ENCODE measurements at regions not wholly inside any gene's neighbourhood (a gene's known extent, or its start where the extent isn't known, plus 50 kb on each side); places are given as distances from the start of the nearest gene placed in this dataset.

DNA sequence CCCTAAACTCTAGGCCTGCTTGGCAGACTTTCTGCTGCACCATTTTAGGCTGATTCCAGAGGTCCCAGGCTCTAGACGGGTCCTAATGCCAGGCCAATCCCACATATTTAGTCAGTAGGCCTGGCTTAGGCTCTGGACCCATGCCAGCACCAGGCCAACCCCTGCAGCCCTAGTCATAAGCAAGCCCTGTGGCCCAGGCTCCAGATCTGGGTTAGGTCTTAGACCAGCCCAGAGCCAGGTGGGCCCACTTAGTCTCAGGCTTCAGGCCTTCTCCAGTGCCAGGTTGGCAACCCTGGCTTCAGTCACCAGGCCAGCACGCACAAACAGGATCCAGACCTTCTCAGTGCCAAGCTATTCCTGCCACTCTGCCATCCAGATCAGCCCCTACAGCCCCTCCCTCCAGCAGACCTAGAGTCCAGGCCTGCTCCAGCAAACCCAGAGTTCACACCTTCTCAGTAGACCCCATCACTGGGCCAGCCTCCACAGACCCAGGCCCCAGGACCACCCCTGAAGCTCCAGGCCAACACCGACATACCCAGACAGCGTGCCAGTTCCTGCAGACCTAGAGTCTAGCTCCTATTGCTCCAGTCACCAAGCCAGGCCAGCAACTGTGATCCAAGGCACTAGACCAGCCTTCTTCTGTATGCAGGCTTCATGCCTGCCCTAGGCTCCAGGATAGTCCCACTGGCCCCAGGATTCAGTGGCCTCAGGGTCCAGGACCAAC is 467.6 kb downstream of the RWDD3 start:
- Histone ChIP-seq H3K4me1 (ENCODE audit: control insufficient read depth, insufficient read depth, low read length) (no peaks in the 10 kb centered on the region), H3K9me3 (ENCODE audit: control insufficient read depth, insufficient read depth, low read length) (peaks cover 17% of the 10 kb centered on the region), H3K4me3 (ENCODE audit: low read length) (no peak overlapping the region), H3K36me3 (ENCODE audit: control insufficient read depth, insufficient read depth, low read length) (no peaks in the 10 kb centered on the region), H3K27me3 (ENCODE audit: control insufficient read depth, insufficient read depth, low read length) (no peaks in the 10 kb centered on the region), H3K27ac (ENCODE audit: low read length) (no peak overlapping the region)
- TF ChIP-seq, protein P1, sequence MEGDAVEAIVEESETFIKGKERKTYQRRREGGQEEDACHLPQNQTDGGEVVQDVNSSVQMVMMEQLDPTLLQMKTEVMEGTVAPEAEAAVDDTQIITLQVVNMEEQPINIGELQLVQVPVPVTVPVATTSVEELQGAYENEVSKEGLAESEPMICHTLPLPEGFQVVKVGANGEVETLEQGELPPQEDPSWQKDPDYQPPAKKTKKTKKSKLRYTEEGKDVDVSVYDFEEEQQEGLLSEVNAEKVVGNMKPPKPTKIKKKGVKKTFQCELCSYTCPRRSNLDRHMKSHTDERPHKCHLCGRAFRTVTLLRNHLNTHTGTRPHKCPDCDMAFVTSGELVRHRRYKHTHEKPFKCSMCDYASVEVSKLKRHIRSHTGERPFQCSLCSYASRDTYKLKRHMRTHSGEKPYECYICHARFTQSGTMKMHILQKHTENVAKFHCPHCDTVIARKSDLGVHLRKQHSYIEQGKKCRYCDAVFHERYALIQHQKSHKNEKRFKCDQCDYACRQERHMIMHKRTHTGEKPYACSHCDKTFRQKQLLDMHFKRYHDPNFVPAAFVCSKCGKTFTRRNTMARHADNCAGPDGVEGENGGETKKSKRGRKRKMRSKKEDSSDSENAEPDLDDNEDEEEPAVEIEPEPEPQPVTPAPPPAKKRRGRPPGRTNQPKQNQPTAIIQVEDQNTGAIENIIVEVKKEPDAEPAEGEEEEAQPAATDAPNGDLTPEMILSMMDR (IDR thresholded peaks at IDR 0.05), result no peak
- Mint-ChIP-seq H3K27me3 (ENCODE audit: low read depth in 2 of 2) (no peaks in the 10 kb centered on the region), H3K9me3 (peaks cover 11 to 32% of the 10 kb centered on the region in 2 donors), H3K4me1 (no peaks in the 10 kb centered on the region), H3K4me3 (no peak overlapping the region), H3K36me3 (peaks cover 17% of the 10 kb centered on the region), H3K27ac (no peak overlapping the region)
- WGBS (ENCODE audit: insufficient coverage), result 88% methylated on average over 4 of the region's 4 CpGs
- ATAC-seq (no peak), DNase-seq (no peak)
- intact Hi-C loops (cut with micrococcal nuclease), result no loop called here

DNA sequence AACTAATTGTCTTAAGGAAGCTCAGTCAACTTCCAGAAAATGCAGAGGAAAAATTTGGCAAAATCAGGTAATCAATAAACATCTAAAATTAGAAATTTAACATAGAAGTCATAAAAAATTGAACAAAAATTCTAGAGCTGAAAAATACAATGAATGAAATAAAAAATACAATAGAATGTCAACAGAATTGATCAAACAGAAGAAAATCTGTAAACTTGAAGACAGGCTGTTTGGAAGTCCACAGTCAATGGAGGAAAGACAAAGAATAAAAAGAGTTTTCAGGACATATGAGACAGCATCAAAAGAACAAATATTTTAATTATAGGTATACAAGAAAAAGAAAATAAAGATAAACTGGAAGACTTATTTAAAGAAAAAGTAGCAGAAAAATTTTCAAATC is 469.0 kb downstream of the RWDD3 start:
- peaks cover 17% of the 10 kb centered on the region for H3K9me3 ChIP-seq (ENCODE audit: control insufficient read depth, insufficient read depth, low read length)
- no peak overlapping the region for H3K27ac ChIP-seq (ENCODE audit: low read length)
- intact Hi-C loops (cut with micrococcal nuclease), result no loop called here
- H3K4me1 ChIP-seq (ENCODE audit: control insufficient read depth, insufficient read depth, low read length), result no peaks in the 10 kb centered on the region
- H3K36me3 ChIP-seq (ENCODE audit: control insufficient read depth, insufficient read depth, low read length), result no peaks in the 10 kb centered on the region
- Mint-ChIP-seq H3K9me3 (peaks cover 12 to 34% of the 10 kb centered on the region in 2 donors), H3K36me3 (peaks cover 24% of the 10 kb centered on the region), H3K27me3 (ENCODE audit: low read depth in 2 of 2) (no peaks in the 10 kb centered on the region), H3K27ac (no peak overlapping the region), H3K4me1 (no peaks in the 10 kb centered on the region), H3K4me3 (no peak overlapping the region)
- no peak overlapping the region for H3K4me3 ChIP-seq (ENCODE audit: low read length)
- DNase-seq (no peak), ATAC-seq (no peak)
- H3K27me3 ChIP-seq (ENCODE audit: control insufficient read depth, insufficient read depth, low read length), result no peaks in the 10 kb centered on the region
- TF ChIP-seq, protein P1 (IDR thresholded peaks at IDR 0.05), result no peak

DNA sequence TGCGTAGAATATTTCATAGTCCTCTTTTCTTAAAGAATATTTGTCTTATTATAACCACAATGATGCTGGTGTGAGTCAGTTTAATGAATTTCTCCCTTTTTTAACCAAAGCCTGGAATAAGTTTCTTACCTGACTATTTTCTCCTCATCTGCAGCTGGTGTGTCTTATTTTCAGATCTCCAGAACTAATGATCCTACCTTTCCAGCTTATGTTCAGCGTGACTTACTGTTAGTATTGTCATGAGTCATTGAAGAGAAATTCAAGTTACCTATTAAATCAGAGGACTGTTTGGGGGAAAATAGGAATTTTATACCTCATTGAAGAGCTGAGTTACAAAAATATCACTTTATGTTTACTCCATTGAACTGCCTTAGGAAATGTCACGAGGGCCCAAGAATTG is 482.1 kb downstream of the RWDD3 start:
- intact Hi-C loops (cut with micrococcal nuclease), result no loop called here
- Mint-ChIP-seq H3K36me3 (no peaks in the 10 kb centered on the region), H3K4me3 (no peak overlapping the region), H3K27ac (no peak overlapping the region), H3K9me3 (peaks cover 8 to 15% of the 10 kb centered on the region in 2 donors), H3K4me1 (no peaks in the 10 kb centered on the region), H3K27me3 (ENCODE audit: low read depth in 2 of 2) (no peaks in the 10 kb centered on the region)
- Histone ChIP-seq H3K9me3 (ENCODE audit: control insufficient read depth, insufficient read depth, low read length) (no peaks in the 10 kb centered on the region), H3K27ac (ENCODE audit: low read length) (no peak overlapping the region), H3K4me3 (ENCODE audit: low read length) (no peak overlapping the region), H3K36me3 (ENCODE audit: control insufficient read depth, insufficient read depth, low read length) (no peaks in the 10 kb centered on the region), H3K4me1 (ENCODE audit: control insufficient read depth, insufficient read depth, low read length) (no peaks in the 10 kb centered on the region), H3K27me3 (ENCODE audit: control insufficient read depth, insufficient read depth, low read length) (no peaks in the 10 kb centered on the region)
- WGBS (ENCODE audit: insufficient coverage), result 60% methylated on average over 1 of the region's 3 CpGs
- TF ChIP-seq, protein P1 (IDR thresholded peaks at IDR 0.05), result no peak
- DNase-seq (no peak), ATAC-seq (no peak)

DNA sequence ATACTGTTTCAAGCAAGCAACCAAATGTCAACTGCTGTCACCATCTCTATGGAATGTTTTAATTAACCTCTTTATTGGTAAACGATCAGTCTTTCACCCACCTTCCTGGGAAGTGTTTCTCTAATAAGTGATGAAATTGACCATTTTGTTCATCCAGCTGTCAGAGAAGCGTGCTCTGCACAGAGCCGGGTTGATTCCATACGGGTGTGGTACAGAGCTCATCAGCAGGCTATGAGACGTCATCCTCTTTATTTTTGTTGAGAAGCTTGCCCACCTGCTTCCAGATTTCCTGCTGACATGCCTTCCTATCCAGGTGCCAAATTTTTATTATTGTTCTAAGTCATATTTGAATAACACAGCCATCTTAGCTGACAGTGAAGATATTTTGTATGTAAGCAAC is 482.5 kb downstream of the RWDD3 start:
- Mint-ChIP-seq H3K9me3 (peaks cover 10 to 15% of the 10 kb centered on the region in 2 donors), H3K27ac (no peak overlapping the region), H3K4me3 (no peak overlapping the region), H3K36me3 (no peaks in the 10 kb centered on the region), H3K27me3 (ENCODE audit: low read depth in 2 of 2) (no peaks in the 10 kb centered on the region), H3K4me1 (no peaks in the 10 kb centered on the region)
- Histone ChIP-seq H3K4me3 (ENCODE audit: low read length) (no peak overlapping the region), H3K27me3 (ENCODE audit: control insufficient read depth, insufficient read depth, low read length) (no peaks in the 10 kb centered on the region), H3K36me3 (ENCODE audit: control insufficient read depth, insufficient read depth, low read length) (no peaks in the 10 kb centered on the region), H3K9me3 (ENCODE audit: control insufficient read depth, insufficient read depth, low read length) (no peaks in the 10 kb centered on the region), H3K4me1 (ENCODE audit: control insufficient read depth, insufficient read depth, low read length) (no peaks in the 10 kb centered on the region), H3K27ac (ENCODE audit: low read length) (no peak overlapping the region)
- intact Hi-C loops (cut with micrococcal nuclease), result no loop called here
- no peak for DNase-seq
- ATAC-seq, result no peak
- 84% methylated on average over 4 of the region's 5 CpGs for WGBS (ENCODE audit: insufficient coverage)
- TF ChIP-seq, protein P1 (IDR thresholded peaks at IDR 0.05), result no peak
